HAP-1 (cell line): ENCODE measurements at regions not wholly inside any gene's neighbourhood (a gene's known extent, or its start where the extent isn't known, plus 50 kb on each side); places are given as distances from the start of the nearest gene placed in this dataset.
A peak's percentile ranks its signal among the peaks of the same experiment; 100 is the strongest.

Experiments used
- DNase-seq, 2 experiments: peaks; one replicate each; pipeline ENCODE4 v3.0.0-alpha.2; 2016 to 2020; ENCODE audit warnings: low spot score in 2 of 2
- H3K27me3 ChIP-seq: fragments of 250-450 bp; sonication (Bioruptor Pico); 2 replicates; pipeline ENCODE4 v1.5.1; 2020; ENCODE audit warnings: low read depth, mild to moderate bottlenecking, moderate library complexity
- H3K36me3 ChIP-seq: fragments of 250-450 bp; sonication (Bioruptor Pico); replicated peaks from 2 replicates; pipeline ENCODE4 v1.5.1; 2020; ENCODE audit warnings: mild to moderate bottlenecking
- H3K4me1 ChIP-seq: fragments of 250-450 bp; sonication (Bioruptor Pico); 2 replicates; pipeline ENCODE4 v1.5.1; 2020; ENCODE audit warnings: mild to moderate bottlenecking
- H3K4me3 ChIP-seq: fragments of 250-450 bp; sonication (Bioruptor Pico); 2 replicates; pipeline ENCODE4 v1.5.1; 2020; ENCODE audit warnings: mild to moderate bottlenecking, moderate library complexity
- H3K9me3 ChIP-seq: fragments of 250-450 bp; sonication (Bioruptor Pico); 2 replicates; pipeline ENCODE4 v1.5.1; 2020; ENCODE audit warnings: mild to moderate bottlenecking, moderate library complexity
- in situ Hi-C: fragments of 300-500 bp; cut with MboI; formaldehyde crosslinking; loops from 3 replicates; pipeline ENCODE4 v1.14.3; 2020; ENCODE audit warnings: low sequenced_read_pairs, inconsistent platforms, mixed read lengths

DNA sequence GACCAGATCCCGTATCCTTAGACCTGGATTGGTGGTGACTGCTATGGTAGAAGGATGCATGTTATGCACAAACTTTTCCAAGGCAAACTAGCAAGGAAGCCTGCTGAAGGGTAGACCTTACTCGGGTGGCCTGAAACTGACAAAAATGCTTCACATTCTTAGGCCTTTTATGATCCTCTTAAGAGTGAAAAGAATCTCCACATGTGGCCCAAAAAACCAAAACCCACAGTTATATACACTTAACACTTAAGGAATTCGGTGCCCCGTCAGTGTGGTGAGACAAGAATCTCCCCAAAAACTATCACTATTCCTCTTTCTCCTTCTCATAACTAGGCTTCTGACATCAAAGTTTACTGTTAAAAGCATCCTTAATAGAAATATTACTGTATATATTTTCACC is 130.1 kb upstream of the SOX2 start:
- no peaks in the 10 kb centered on the region for H3K4me1 ChIP-seq
- no peaks in the 10 kb centered on the region for H3K9me3 ChIP-seq
- no peak overlapping the region for H3K4me3 ChIP-seq
- in situ Hi-C loops, result no loop called here
- no peaks in the 10 kb centered on the region for H3K36me3 ChIP-seq
- no peak for DNase-seq
- no peaks in the 10 kb centered on the region for H3K27me3 ChIP-seq

DNA sequence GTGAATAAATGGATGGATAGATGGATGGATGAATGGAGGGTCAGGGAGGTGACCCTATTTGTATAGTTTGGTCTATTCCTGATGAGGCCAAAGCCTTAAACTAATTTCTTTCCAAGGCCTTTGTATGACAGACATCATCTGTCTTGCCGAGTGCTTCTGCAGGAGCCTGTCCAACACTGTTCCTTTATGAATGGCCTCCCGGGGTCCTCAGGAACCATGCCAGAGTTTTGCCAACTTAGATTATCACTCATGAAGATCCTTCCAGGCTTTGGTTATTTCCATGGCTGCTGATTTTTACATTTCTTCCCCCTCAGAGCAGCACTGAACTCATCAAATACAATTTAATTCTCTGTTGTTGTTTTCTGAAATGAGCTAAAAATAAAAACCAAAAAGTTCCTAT is 133.0 kb upstream of the SOX2 start:
- Histone ChIP-seq H3K4me3 (no peak overlapping the region), H3K9me3 (no peaks in the 10 kb centered on the region), H3K4me1 (no peaks in the 10 kb centered on the region), H3K27me3 (no peaks in the 10 kb centered on the region), H3K36me3 (no peaks in the 10 kb centered on the region)
- no peak for DNase-seq
- in situ Hi-C loops, result no loop called here

DNA sequence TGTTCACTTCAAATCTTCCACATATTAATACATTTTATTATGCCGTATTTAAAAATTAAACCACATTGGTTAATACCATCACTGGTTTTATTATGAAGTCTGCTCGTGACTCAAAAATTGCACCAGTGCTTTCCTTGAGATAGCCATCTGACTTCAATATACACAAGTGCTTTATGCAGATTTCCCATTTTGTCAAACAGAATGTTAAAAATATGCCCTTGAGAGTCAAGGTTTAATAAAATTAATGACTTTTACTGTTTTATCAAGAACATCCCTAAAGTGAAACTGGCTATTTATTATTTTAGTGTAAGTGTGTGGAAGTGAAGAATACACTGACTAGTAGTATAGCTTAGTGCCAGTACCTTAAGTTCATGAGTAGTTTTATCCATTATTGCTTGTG is 139.3 kb upstream of the SOX2 start:
- Histone ChIP-seq H3K4me3 (no peak overlapping the region), H3K27me3 (no peaks in the 10 kb centered on the region), H3K36me3 (no peaks in the 10 kb centered on the region), H3K4me1 (no peaks in the 10 kb centered on the region), H3K9me3 (no peaks in the 10 kb centered on the region)
- no peak for DNase-seq
- in situ Hi-C loops, result no loop called here

DNA sequence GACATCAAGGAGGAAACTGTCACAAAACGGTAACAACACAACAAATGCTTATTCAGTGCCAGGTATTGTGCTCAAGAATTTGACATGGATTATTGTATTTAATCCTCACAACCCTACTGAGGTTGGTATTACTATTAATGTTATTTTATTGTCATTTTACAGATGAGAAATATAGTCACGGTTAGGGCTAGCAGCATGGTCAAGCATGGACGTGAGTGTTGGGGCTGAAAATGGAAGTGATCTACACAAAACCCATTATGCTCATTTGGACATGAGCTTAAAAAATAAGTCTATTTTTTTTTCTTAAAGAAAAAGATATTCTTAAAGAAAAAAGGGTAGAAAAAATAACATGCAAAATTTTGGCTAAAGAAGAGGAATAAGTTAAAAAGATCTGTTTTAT is 141.3 kb upstream of the SOX2 start:
- Histone ChIP-seq H3K4me3 (no peak overlapping the region), H3K36me3 (no peaks in the 10 kb centered on the region), H3K27me3 (no peaks in the 10 kb centered on the region), H3K4me1 (no peaks in the 10 kb centered on the region), H3K9me3 (no peaks in the 10 kb centered on the region)
- DNase-seq, result no peak
- in situ Hi-C loops, result no loop called here

DNA sequence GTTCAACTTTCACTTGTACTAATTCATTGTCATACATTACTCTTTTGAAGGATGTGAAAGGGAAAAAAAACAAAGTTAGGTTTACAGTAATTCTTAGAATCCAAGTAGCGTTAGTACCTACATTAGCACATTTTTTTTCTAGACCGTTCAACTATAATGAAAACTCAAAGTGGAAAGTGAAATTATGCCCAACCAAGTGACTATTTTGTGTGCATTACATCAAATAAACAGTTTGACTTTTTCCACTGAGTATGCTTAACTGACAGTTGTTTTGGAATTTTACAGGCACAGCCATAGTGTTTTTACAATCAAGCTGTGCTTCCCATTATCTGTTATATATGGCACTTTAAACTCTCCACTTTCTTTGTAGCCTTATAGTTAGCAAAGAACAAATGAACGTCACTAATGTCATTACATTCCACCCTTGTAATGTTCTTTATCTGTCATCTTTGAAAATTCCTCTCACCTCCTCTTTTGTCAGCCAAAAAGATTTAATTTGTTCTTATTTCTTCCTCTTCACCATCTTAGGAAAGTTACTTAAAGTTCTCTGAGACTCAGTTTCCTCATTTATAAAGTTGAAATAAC is 142.3 kb upstream of the SOX2 start:
- Histone ChIP-seq H3K4me1 (no peaks in the 10 kb centered on the region), H3K27me3 (no peaks in the 10 kb centered on the region), H3K36me3 (no peaks in the 10 kb centered on the region), H3K4me3 (no peak overlapping the region), H3K9me3 (no peaks in the 10 kb centered on the region)
- DNase-seq, result no peak
- in situ Hi-C loops, result no loop called here

DNA sequence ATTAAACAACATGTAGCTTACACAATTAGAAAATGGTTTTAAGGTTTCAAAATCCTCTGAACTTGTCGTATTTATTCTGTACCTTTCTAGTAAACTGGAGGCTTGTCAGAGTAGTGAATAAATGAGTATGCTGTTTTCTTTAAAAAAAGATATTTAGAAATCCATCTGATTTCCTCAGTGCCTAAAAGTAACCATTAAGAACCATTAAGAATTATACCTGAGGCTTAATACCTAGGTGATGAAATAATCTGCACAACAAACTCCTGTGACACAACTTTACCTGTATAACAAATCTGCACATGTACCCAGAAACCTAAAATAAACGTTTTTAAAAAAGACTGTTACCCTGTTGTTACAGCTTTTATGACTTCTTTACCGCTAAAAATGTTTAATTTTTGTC is 143.0 kb upstream of the SOX2 start:
- Histone ChIP-seq H3K4me1 (no peaks in the 10 kb centered on the region), H3K4me3 (no peak overlapping the region), H3K9me3 (no peaks in the 10 kb centered on the region), H3K36me3 (no peaks in the 10 kb centered on the region), H3K27me3 (no peaks in the 10 kb centered on the region)
- in situ Hi-C loops, result no loop called here
- no peak for DNase-seq

DNA sequence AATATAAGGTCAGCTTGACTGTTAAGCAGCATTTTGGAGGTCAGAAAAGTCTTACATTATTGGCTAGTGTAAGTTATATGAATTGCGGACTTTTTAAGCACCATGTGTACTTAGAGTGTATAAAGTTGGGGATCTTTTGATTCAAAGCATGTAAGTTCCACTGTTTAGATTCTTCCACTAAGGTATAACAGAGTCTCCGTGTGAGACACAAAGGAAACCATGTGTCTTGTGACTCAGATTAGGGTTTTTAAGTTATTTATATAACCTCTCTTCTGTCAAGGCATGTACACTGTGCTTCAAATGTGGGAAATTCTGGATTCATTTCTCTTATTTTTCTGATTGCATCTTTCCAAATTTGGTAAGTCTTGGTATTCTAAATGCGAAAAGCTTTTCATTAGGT is 143.5 kb upstream of the SOX2 start:
- in situ Hi-C loops, result no loop called here

DNA sequence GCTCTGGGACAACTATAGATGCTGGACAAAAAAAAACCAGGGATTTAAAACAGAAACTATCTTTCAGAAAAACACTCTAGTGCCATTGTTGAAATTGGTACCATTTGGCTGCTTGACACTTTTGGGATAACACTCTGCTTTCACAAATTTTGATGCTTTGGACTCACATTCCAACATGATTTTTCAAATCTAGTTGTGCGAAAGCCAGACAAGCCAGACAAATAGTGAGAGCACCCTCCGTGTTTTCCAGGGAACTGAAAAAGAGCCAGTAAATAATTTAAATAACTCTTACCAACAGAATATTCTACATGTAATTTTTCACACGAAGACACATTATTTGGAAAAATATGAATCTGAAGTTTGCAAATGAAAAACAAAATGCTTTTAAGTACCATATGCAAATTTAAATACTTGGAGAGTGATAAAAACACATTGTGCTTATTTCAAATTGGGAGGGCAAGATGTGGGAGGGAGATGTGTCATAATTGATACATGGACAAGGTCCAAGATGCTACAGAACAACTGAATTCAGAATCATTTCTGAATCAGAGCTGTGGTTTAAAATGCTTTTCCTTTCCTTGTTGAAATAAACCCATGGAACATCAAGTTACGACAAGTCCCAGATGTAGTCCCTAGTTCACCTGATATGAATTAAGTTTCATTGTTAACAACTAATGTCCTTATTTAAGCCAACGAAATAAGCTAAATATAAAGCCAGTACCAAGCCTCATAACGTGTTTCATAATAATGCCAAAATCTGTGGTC is 144.2 kb upstream of the SOX2 start:
- DNase-seq, result no peak
- in situ Hi-C loops, result no loop called here
- H3K4me1 ChIP-seq, result no peaks in the 10 kb centered on the region

More for the DNA sequence above, 143.5 kb upstream of the SOX2 start:
- Histone ChIP-seq H3K36me3 (no peaks in the 10 kb centered on the region), H3K4me1 (no peaks in the 10 kb centered on the region), H3K27me3 (no peaks in the 10 kb centered on the region), H3K9me3 (no peaks in the 10 kb centered on the region), H3K4me3 (no peak overlapping the region)
- DNase-seq, result no peak

DNA sequence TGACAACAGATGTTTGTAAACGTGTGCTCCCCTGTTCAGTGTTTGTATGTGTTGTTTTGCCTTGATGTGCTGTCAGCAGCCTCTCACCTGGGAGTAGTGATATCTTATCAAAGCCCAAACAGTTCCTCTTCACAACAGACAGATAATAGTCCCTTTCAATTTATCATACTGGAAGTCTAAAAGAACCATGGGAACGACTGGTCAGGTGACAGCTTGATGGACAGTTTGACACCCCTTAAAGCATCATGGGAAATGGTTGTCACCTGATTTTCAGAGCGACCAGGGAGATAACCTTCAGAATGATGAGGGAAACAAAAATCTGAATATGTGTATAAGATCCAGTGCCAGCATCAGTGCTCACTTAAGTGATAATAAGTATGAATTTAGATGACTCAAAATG is 146.3 kb upstream of the SOX2 start:
- DNase-seq, result no peak
- no peaks in the 10 kb centered on the region for H3K9me3 ChIP-seq
- H3K4me1 ChIP-seq, result peaks cover 3% of the 10 kb centered on the region; the same call in 1 of the 2 replicates
- H3K36me3 ChIP-seq, result no peaks in the 10 kb centered on the region
- H3K4me3 ChIP-seq, result no peak overlapping the region
- H3K27me3 ChIP-seq, result no peaks in the 10 kb centered on the region
- in situ Hi-C loops, result no loop called here

More for the DNA sequence above, 144.2 kb upstream of the SOX2 start:
- Histone ChIP-seq H3K9me3 (no peaks in the 10 kb centered on the region), H3K36me3 (no peaks in the 10 kb centered on the region), H3K27me3 (no peaks in the 10 kb centered on the region), H3K4me3 (no peak overlapping the region)

DNA sequence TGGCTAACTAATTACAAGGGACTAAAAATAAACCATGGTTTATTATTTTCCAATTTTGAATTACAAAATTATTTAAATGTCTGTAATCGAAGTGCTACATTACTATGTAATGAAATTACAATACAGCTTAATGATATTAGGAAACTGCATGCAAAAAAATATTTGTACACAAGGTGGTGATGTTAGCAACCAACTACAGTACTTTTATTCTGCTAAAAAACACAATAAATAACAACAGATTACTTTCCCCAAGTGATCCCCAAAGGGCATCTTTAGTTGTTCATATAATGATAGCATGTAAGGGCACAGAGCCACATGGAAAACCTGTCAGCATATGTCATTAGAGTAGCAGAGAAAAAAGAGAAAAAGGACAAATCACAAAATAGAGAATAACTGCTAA is 147.5 kb upstream of the SOX2 start:
- peaks cover 3% of the 10 kb centered on the region; the same call in 1 of the 2 replicates for H3K4me1 ChIP-seq
- H3K4me3 ChIP-seq, result no peak overlapping the region
- in situ Hi-C loops, result no loop called here
- no peaks in the 10 kb centered on the region for H3K27me3 ChIP-seq
- no peak for DNase-seq
- no peaks in the 10 kb centered on the region for H3K9me3 ChIP-seq
- H3K36me3 ChIP-seq, result no peaks in the 10 kb centered on the region

DNA sequence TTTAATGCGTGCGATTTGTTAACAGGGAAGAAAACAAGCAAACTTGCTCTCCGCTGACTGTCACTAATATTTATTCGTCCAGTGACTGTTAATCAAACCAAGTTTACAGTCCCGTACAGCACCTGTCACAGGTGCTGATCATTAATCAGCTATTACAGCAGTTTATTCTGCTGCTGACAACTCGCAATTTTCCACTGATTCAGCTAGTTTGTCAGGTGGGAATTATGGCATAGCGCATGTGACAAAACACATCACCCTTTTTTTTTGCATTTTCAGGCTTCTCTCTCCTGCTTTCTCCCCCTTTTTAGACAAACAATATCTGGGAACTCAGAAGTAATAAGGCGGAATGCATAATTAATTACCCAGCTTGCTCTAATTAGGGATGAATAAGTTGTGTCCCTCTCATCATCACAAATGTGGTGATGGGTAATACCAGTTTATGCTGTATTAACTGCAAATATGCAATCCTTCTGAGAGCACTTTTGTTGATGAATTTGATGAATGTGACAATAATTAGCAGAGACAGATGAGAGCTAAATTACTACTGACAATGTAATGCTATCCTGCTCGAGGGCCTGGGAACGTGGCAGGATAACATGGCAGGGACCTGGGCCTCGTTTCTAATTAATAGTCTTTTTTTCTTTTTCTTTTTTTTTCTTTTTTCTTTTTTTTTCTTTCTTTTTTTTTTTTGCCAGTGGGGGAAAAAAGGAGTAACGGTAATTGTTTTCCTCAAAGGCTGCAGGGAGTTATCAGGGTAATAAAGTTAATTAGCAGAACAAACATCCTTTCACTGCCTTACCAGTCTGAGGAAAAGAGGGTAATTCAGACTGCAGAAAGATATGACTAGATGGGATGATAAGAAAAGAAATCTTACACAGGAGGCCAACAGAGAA is 150.3 kb upstream of the SOX2 start:
- Histone ChIP-seq H3K9me3 (no peaks in the 10 kb centered on the region), H3K36me3 (no peaks in the 10 kb centered on the region), H3K27me3 (no peaks in the 10 kb centered on the region), H3K4me1 (peaks cover 3% of the 10 kb centered on the region; the same call in 1 of the 2 replicates), H3K4me3 (no peak overlapping the region)
- in situ Hi-C loops, result no loop called here
- DNase-seq, result peak in 1 of 2 experiments; percentile 3

DNA sequence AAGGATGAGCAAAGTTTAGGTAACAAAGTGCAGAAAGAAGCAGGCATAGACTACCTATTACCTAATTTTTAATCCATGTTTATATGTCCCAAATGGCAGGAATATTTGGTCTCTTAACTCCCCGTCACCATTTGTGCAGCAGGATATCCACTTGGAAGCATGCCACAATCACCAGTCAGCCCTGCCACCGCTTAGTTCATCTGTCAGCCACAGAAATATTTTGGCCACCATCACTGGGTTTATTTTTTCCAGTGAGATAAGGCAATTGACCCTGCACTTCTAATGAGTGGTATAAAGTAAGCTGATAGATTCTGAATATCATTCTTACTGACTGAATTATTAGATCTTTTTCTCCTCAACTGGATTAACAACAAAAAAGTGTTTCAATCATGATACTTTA is 152.9 kb upstream of the SOX2 start:
- no peaks in the 10 kb centered on the region for H3K9me3 ChIP-seq
- H3K27me3 ChIP-seq, result no peaks in the 10 kb centered on the region
- peaks cover 3% of the 10 kb centered on the region; the same call in 1 of the 2 replicates for H3K4me1 ChIP-seq
- DNase-seq, result no peak
- in situ Hi-C loops, result no loop called here
- H3K4me3 ChIP-seq, result no peak overlapping the region
- H3K36me3 ChIP-seq, result no peaks in the 10 kb centered on the region

DNA sequence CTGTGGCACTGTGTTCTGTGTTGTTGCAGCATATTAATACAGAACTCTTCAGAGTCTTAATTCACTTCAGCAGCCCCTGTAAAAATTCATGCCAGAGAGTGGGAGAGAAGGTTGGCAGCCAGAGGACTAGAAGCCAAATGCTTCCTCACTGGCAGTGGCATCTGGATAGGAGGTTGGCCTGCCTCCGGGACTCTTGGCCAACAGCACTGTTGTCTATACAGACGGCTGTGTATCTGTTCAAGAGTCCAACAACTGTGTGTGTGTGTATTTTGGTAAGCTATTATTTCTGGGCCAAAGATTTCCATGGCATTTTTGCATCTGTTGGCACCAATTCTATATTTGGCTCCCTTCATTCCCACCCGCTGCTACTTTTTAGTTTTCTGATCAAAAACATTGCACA is 156.0 kb upstream of the SOX2 start:
- in situ Hi-C loops, result no loop called here
- Histone ChIP-seq H3K9me3 (no peaks in the 10 kb centered on the region), H3K4me3 (no peak overlapping the region), H3K4me1 (no peaks in the 10 kb centered on the region), H3K36me3 (no peaks in the 10 kb centered on the region), H3K27me3 (no peaks in the 10 kb centered on the region)
- DNase-seq, result no peak

DNA sequence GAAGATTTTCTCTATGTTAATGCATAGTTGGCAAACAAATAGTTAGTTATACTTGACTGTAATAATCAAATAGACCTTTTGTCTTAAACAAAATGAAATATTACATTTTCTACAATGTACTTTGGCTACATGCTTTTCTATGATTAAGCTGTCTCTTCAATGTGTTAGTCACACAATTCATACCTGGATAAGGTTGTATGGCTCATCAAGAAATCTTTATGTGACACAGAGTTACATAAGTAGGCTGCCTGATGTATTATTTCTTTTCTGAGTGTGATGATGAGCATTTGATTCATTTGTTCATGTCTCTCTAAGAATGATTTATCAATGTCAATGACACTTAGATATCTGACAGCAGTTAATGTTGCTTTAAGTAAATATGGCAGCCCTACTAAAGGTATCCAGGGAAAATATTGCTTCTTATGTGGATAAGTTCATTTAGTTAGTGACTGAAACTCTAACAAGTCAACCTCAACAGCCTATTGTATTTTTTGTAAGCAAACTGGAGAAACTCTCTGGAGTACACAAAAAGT is 157.4 kb upstream of the SOX2 start:
- Histone ChIP-seq H3K9me3 (no peaks in the 10 kb centered on the region), H3K36me3 (no peaks in the 10 kb centered on the region), H3K4me1 (peaks cover 3% of the 10 kb centered on the region; the same call in 1 of the 2 replicates), H3K27me3 (no peaks in the 10 kb centered on the region), H3K4me3 (no peak overlapping the region)
- DNase-seq, result no peak
- in situ Hi-C loops, result no loop called here
